Lower lobe of right lung (tissue), 2 donors: ENCODE measurements at regions not wholly inside any gene's neighbourhood (a gene's known extent, or its start where the extent isn't known, plus 50 kb on each side); places are given as distances from the start of the nearest gene placed in this dataset.

Experiments used
- ATAC-seq, 2 donors: fragments of 200-7000 bp; cut with Tn5 transposase; one replicate each; pipeline ENCODE4 v1.9.1; 2020 to 2022; ENCODE audit warnings: mild to moderate bottlenecking in 2 of 2, moderate library complexity in 2 of 2
- DNase-seq: peaks from one replicate; pipeline ENCODE4 v3.0.0-alpha.2; 2020
- H3K27ac ChIP-seq: fragments of 200-600 bp; one replicate; pipeline ENCODE4 v1.8.0; 2022
- H3K27me3 ChIP-seq: fragments of 200-600 bp; one replicate; pipeline ENCODE4 v1.8.0; 2022; ENCODE audit warnings: low read depth
- H3K36me3 ChIP-seq: fragments of 200-600 bp; one replicate; pipeline ENCODE4 v1.8.0; 2022; ENCODE audit warnings: mild to moderate bottlenecking
- H3K4me1 ChIP-seq: fragments of 200-600 bp; one replicate; pipeline ENCODE4 v1.8.0; 2022
- H3K4me3 ChIP-seq: fragments of 200-600 bp; one replicate; pipeline ENCODE4 v1.8.0; 2022; ENCODE audit warnings: mild to moderate bottlenecking
- H3K9me3 ChIP-seq: fragments of 200-600 bp; one replicate; pipeline ENCODE4 v1.8.0; 2022
- intact Hi-C: fragments of 100-400 bp; cut with DNase I; formaldehyde crosslinking; loops from one replicate; pipeline ENCODE4 v1.11.0; 2022
- TF ChIP-seq, protein P1 (sequence below): fragments of 200-600 bp; IDR thresholded peaks from one replicate; pipeline ENCODE4 v1.8.0; 2022; ENCODE audit warnings: antibody characterized with exemption, mild to moderate bottlenecking
- donor health status: DM: no; HTN: yes; CAD: no; lungs with severe emphysema.

DNA sequence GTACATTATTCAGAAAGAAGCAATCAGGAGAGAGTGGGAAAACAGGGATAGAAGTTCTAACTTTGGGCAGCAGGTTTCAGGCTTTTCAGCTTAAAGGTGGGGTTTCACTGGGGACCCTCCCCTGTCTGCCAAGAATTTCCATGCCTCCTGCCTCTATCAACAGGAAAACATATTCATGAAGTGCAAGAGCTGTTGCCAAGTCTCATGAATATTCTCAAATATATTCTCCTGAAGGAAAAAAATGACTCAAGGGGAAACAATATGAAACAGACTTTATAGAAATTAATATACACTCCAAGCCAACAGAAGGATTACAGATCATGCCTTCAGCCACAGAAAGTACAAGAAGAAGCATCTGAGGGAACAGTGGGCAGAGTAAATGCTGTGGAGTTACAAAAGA lies 713.3 kb upstream of the ADAMTS5 start:
- DNase-seq (no peak), ATAC-seq (no peak)
- Histone ChIP-seq H3K9me3 (no peaks in the 10 kb centered on the region), H3K4me1 (no peaks in the 10 kb centered on the region), H3K27ac (no peak overlapping the region), H3K27me3 (no peaks in the 10 kb centered on the region), H3K4me3 (no peak overlapping the region), H3K36me3 (no peaks in the 10 kb centered on the region)
- TF ChIP-seq, protein P1, sequence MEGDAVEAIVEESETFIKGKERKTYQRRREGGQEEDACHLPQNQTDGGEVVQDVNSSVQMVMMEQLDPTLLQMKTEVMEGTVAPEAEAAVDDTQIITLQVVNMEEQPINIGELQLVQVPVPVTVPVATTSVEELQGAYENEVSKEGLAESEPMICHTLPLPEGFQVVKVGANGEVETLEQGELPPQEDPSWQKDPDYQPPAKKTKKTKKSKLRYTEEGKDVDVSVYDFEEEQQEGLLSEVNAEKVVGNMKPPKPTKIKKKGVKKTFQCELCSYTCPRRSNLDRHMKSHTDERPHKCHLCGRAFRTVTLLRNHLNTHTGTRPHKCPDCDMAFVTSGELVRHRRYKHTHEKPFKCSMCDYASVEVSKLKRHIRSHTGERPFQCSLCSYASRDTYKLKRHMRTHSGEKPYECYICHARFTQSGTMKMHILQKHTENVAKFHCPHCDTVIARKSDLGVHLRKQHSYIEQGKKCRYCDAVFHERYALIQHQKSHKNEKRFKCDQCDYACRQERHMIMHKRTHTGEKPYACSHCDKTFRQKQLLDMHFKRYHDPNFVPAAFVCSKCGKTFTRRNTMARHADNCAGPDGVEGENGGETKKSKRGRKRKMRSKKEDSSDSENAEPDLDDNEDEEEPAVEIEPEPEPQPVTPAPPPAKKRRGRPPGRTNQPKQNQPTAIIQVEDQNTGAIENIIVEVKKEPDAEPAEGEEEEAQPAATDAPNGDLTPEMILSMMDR, result no peak
- intact Hi-C loops, result no loop called here

DNA sequence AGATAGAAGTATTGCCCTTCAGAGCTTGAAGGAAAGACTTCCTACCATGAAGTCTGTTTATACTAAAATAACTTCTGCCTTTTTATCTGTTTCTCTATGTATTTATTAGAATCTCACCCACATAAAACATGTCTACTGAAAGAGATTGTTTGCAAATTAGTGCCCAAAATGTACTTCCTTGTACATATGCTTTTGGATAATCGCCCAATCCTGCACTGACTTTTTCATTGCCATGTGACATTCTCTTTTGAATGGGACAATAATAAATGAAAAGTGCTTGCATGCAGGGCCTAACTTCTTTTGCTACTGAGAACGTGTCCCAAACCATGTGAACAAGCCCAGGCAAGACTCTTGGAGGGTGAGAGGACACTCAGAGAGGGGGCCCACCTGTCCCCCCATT lies 711.6 kb upstream of the ADAMTS5 start:
- intact Hi-C loops, result no loop called here
- Histone ChIP-seq H3K27me3 (no peaks in the 10 kb centered on the region), H3K27ac (no peak overlapping the region), H3K4me1 (no peaks in the 10 kb centered on the region), H3K36me3 (no peaks in the 10 kb centered on the region), H3K4me3 (no peak overlapping the region), H3K9me3 (no peaks in the 10 kb centered on the region)
- TF ChIP-seq, protein P1, result no peak
- ATAC-seq (no peak), DNase-seq (no peak)

DNA sequence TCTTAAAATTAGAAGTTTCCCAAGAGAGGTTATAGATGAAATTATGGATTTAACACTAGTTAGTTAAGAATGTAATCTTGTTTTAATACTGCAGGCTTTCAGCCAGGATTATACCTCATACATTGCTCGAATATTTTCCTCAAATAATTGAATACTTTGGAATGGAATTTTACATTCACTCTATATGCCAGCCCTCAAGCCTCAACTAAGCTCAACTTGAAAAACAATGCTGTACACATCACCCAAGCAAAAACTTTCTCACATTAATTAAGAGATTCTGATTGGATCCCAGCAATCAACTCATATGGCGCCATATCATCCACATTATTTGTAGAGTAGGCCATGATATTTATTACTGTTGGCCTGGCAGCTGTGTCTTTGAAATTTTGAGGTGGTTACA lies 710.7 kb upstream of the ADAMTS5 start:
- no peak overlapping the region for H3K27ac ChIP-seq
- H3K4me1 ChIP-seq, result no peaks in the 10 kb centered on the region
- DNase-seq, result no peak
- H3K9me3 ChIP-seq, result no peaks in the 10 kb centered on the region
- no peaks in the 10 kb centered on the region for H3K27me3 ChIP-seq
- ATAC-seq, result no peak
- H3K36me3 ChIP-seq, result no peaks in the 10 kb centered on the region
- intact Hi-C loops, result no loop called here
- H3K4me3 ChIP-seq, result no peak overlapping the region
- TF ChIP-seq, protein P1, result no peak

DNA sequence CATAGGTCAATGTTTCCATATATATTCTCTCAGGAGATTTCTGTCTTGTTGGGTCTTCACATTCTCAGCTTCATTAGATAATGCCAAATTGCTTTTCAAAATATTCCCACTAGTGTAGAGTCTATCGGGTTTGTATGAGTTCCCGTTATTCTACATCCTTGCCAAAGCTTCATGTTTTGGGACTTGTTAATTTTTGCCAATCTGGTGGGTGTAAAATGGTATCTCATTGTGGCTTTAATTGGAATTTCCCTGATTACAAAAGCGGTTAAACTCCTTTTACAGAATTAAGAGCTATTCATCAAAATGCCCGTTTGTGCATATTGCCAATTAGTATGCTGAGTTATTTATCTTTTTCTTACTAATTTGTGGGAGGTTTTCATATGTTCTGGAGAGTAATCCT lies 708.4 kb upstream of the ADAMTS5 start:
- H3K36me3 ChIP-seq, result no peaks in the 10 kb centered on the region
- no peak overlapping the region for H3K27ac ChIP-seq
- H3K9me3 ChIP-seq, result no peaks in the 10 kb centered on the region
- H3K27me3 ChIP-seq, result no peaks in the 10 kb centered on the region
- no peak overlapping the region for H3K4me3 ChIP-seq
- TF ChIP-seq, protein P1, result no peak
- H3K4me1 ChIP-seq, result no peaks in the 10 kb centered on the region
- ATAC-seq (no peak), DNase-seq (no peak)
- intact Hi-C loops, result no loop called here

DNA sequence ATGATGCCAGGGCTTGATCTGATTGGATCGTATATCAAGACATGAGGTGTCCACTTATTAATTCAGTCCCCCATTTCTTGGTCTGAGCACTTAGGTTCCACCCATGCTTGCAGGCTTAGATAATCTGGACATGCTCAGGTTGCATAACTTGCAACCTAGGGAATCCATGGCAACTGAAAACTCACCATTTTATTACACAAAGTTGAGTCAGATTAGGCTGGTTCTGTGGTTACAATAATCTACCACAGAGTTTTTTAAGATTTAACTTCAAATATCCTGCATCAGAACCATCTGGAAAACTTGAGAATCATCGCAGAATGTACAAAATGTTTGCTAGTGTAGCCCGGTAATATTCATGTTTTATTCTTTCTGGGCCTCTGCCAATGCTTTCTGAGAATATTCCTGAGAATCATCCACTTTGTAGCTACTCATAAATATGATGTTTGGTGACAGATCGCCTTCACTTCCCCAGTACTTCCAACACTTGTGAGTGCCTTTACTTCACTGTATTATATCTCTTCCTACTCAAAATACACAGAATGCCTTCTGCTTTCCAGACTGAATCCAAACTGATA lies 707.2 kb upstream of the ADAMTS5 start:
- TF ChIP-seq, protein P1, result no peak
- intact Hi-C loops, result no loop called here
- Histone ChIP-seq H3K27me3 (no peaks in the 10 kb centered on the region), H3K9me3 (no peaks in the 10 kb centered on the region), H3K27ac (no peak overlapping the region), H3K4me1 (no peaks in the 10 kb centered on the region), H3K36me3 (no peaks in the 10 kb centered on the region), H3K4me3 (no peak overlapping the region)
- ATAC-seq (no peak), DNase-seq (no peak)

DNA sequence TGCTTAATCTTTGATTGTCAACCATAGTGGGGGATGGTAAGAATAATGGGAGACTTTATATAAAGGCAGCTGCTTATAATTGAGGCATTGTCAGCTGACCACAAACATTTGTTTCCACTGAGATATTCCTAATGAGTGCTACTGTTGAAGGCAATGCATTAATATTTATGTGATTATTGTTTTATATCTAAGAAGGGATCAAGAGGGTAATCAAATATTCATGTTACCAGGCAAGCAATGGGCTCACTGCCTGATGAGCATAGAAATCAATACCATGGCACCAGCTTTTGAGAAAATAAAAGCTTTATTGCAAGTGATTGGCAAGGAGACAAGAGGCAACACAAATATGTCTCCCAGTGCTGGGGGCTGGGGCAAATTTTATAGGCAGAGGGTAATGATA lies 706.7 kb upstream of the ADAMTS5 start:
- H3K27ac ChIP-seq, result no peak overlapping the region
- ATAC-seq (no peak), DNase-seq (no peak)
- no peaks in the 10 kb centered on the region for H3K9me3 ChIP-seq
- no peaks in the 10 kb centered on the region for H3K36me3 ChIP-seq
- no peak overlapping the region for H3K4me3 ChIP-seq
- intact Hi-C loops, result no loop called here
- H3K27me3 ChIP-seq, result no peaks in the 10 kb centered on the region
- TF ChIP-seq, protein P1, result no peak
- no peaks in the 10 kb centered on the region for H3K4me1 ChIP-seq
